ENCODE measurements at regions not wholly inside any gene's neighbourhood (a gene's known extent, or its start where the extent isn't known, plus 50 kb on each side); places are given as distances from the start of the nearest gene placed in this dataset.

- no peak for DNase-seq
Observed at GRCh38 chr13:84238381-84238780, 356.1 kb upstream of the SLITRK1 start.

- DNase-seq: no peak
Observed at GRCh38 chr13:84237143-84237542, 354.9 kb upstream of the SLITRK1 start.

- DNase-seq: no peak
Observed at GRCh38 chr13:84234416-84234815, 352.1 kb upstream of the SLITRK1 start.

- DNase-seq: no peak
Observed at GRCh38 chr13:84230568-84230967, 348.3 kb upstream of the SLITRK1 start.

- DNase-seq: no peak
Observed at GRCh38 chr13:84211048-84211447, 328.8 kb upstream of the SLITRK1 start.

GRCh38 chr13:84208246-84208910 lies 326.1 kb upstream of the SLITRK1 start:
- DNase-seq: no peak

DNA sequence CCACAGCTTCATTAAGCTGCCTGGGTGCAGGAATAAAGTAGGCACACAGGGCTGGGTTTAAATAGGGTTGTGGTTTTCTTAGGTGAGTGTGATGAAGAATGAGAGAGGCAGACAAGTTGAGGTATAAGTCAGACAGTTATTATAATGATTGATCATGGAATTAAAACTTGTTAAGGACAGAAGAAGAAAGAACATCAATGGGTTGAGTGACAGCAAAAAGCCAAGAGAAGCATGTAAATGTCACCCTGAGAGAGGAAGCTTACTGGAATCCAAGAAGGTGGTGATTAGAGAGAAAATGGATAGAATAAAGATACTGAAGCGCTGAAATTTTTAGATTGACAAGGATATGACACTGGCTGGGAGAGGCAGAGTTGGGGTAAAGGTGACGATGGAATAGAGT lies 325.2 kb upstream of the SLITRK1 start:
- no peak for DNase-seq

GRCh38 chr13:84200971-84201370 lies 318.7 kb upstream of the SLITRK1 start:
- no peak for DNase-seq

DNA sequence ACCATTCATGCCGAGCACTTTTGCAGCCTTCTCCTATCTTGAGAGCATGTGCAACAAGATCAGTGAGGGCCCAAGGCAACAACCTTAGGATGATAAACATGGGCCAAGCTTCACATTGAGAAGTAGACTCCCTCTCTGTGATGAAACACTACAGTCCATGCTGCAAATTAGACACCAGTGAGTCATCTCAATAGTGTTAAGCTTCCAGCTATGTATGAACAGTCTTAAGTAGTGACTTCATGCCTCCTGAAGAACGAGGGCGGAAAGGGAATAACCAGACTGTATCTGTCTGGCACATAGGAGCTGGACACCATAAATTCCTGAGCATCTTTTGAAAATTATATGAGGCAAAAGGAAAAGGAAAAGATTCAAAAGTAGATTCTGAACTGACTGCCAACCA lies 309.9 kb upstream of the SLITRK1 start:
- DNase-seq: no peak

GRCh38 chr13:84191139-84191538 lies 308.9 kb upstream of the SLITRK1 start:
- DNase-seq: no peak

- DNase-seq: no peak
Observed at GRCh38 chr13:84187626-84188025, 305.4 kb upstream of the SLITRK1 start.

DNA sequence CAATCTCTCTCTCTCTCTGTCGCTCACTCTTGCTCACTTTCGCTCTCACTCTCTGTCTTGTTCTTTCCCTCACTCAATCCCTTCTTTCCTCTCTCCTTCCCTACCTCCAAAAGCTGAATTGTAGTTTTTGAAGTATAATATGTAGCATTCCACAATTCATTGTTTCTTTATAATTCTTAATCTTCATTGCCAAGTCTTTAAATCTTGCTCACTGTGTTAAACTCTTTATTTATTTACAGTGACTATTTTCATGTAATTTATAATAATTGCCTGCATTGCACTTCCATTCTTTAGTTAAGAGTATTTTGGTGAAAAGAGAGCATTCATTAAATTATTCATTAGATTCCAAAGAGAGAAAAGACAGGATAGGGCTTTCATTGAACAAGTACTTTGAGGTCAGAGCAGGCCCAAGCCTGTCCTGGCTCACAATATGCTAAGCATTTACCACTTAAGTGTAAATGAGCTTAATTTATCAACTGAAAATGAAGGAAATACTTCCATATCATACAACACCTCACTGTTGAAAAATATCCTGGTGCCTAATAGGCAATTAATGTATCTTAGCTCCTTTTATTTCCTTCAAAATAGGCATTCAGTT lies 257.4 kb upstream of the SLITRK1 start:
- no peak for DNase-seq

GRCh38 chr13:84137292-84137691 lies 255.0 kb upstream of the SLITRK1 start:
- DNase-seq: peak; percentile 85

GRCh38 chr13:84136582-84136981 lies 254.3 kb upstream of the SLITRK1 start:
- DNase-seq: peak; percentile 65

- DNase-seq: no peak
Observed at GRCh38 chr13:84132491-84132890, 250.2 kb upstream of the SLITRK1 start.

DNA sequence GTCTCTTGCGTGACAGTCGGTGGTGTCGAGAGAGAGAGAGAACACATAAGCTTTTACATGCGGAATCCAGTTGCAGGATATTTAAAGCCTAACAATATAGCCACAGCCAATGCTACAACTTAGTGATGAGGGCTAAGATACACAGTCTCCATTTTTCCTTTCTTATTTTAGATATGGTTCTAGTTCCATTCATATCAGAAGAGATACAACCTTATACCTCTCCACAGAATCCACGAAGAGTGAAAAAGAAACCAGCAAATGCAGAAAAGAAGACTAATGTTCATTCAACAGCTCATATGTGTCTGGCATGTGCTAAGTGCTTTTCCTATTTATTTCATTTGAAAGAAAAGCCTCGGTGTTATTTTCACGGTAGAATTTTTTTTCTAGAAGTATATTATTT lies 249.0 kb upstream of the SLITRK1 start:
- DNase-seq: peak; percentile 17

GRCh38 chr13:84130495-84131114 lies 248.3 kb upstream of the SLITRK1 start:
- no peak for DNase-seq

- DNase-seq: no peak
Observed at GRCh38 chr13:84129966-84130365, 247.7 kb upstream of the SLITRK1 start.

DNA sequence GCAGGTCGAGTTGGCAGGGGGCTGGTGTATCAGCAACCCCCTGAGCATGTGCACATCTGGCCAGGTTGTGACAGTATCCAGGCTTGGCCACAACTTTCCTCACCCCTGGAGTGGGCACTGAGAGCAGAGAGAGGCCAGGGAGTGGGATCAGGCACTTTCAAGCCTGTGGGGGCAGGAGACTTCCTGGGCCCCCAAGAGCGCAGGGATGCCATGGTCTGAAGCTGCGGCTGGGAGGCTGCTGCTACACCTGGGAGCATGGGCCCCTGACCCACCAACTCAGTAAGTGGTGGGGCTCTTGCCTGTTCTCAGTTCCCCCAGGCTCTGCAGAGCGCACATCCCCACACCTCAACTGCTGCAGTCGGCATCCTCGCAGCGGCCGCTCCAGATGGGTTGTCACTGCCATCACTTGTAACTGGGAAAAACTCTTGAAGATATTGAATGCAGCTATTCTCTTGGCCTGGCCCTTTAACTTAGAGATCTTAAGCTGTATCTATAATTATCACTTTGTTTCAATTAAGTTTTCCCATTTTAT lies 245.4 kb upstream of the SLITRK1 start:
- DNase-seq: no peak

- no peak for DNase-seq
Observed at GRCh38 chr13:84126671-84127171, 244.4 kb upstream of the SLITRK1 start.

- DNase-seq: no peak
Observed at GRCh38 chr13:84121456-84121855, 239.2 kb upstream of the SLITRK1 start.

- DNase-seq: no peak
Observed at GRCh38 chr13:84118839-84119409, 236.7 kb upstream of the SLITRK1 start.

GRCh38 chr13:84098273-84098672 lies 216.0 kb upstream of the SLITRK1 start:
- DNase-seq: no peak

- no peak for DNase-seq
Observed at GRCh38 chr13:84097148-84097547, 214.9 kb upstream of the SLITRK1 start.
